NCI-H1436 (cell line): ENCODE measurements at regions not wholly inside any gene's neighbourhood (a gene's known extent, or its start where the extent isn't known, plus 50 kb on each side); places are given as distances from the start of the nearest gene placed in this dataset.
"Not testable (repeated sequence)": the region's sequence is repeated elsewhere in the genome, so short reads cannot be mapped to it uniquely, and the experiment has no call there.

Experiments
- DNase-seq: peaks from one replicate; lab custom pipeline; 2025; lab: John Stamatoyannopoulos, UW

DNA sequence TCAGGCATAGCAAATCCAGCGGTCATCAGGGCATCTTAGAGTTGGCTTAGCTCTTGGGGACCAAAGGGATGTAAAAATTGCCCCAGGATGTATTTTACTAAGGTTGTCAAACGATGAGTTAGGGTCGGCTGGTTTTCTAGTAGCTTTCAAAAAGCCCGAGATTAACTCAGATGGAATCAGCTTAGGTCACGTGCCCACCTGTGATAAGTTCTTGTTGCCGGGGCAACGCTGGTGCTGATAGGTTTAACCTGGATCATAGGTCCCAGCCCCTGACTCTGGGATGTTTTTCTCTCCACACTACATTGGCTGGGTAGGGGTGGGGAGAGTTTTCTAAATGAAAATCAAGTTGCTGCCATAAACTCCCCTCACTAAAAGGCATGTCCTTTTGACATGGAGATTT, 257.3 kb upstream of the SULF2 start:
- no peak for DNase-seq

DNA sequence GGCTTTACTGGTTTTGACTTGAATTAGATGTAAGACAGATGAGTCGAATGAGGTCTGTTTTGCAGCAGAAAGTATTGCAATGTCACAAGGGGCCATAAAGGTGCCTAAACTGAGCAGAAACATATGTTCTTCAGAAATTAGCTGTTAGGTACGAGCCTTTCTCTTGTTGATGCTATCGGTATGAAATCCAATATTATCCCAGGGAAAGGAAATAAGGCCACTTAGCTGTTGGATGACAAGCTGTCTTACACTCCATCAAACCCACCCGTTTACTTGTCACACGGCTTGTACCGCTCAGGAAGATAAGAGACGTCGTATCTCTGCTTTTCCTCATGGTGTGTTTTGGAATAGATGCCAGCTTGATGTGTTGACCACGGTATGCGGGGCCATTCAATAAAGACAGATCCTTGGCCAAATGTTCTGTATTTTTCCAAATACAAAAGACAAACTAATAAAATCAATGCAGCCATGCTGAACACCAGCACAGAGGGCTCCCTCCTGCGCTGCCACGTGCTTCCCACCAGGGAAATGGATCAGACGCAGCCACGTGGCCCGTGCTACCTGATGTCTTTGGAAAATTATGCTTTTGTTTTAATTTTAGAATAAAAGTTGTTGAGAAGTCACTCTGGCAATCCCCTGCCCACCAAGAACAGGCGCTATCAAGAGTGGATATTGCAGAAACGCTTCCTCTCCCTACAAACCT, 255.9 kb upstream of the SULF2 start:
- DNase-seq = no peak

DNA sequence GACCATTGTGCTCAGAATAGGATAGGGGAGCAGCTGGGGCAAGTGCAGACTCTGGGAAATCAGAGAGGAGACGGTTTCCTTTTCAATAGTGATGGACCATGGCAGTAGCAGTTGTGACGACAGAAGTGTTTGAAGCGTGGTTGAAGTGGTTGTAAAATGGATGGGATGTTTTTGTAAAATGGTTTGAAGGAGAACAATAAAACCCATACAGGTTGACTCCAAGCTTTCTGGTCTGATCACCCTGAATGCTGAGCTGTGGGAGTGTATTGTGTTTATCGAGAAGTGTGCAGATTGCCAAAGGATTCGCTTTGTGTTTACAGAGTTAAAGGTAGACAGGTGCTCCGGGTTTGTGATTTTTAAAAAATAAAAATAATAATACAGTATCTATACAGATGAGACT, 255.2 kb upstream of the SULF2 start:
- peak; percentile 14 for DNase-seq

DNA sequence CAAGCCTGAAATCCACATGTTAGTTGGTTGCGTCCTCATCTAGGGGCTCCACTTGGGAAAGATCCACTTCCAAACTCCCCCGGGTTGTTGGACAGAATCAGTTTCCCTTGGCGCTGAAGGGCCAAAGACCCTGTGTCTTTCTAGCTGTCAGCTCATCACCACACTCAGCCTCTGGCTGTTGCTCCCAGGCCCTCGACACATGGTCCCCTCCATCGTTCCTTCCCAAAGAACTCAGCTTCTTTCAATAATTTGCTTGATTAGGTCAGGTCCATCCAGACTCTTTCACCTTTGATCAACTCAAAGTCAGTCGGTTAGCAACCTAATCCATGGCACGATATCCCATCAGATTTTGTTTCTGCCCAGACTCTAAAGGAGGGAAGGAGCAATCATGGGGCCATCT, 254.8 kb upstream of the SULF2 start:
- DNase-seq = no peak

DNA sequence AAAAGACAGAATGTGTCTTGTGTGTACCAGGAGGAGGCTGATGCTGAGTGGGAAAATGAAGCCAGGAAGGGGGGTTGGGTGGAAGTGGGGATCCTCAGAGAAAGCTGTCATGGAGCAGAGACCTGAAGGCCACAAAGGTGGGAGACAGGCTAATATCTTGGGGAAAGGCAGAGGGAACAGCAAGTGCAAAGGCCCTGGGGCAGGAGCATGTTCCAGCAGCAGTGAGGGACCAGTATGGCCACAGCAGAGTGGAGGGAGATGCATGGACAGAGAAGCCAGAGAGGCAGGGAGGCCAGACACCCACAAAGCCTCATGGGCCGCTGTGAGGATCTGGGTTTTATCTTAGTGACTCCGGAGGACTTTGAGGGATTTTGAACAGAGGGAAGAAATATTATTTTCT, 254.2 kb upstream of the SULF2 start:
- DNase-seq = no peak

DNA sequence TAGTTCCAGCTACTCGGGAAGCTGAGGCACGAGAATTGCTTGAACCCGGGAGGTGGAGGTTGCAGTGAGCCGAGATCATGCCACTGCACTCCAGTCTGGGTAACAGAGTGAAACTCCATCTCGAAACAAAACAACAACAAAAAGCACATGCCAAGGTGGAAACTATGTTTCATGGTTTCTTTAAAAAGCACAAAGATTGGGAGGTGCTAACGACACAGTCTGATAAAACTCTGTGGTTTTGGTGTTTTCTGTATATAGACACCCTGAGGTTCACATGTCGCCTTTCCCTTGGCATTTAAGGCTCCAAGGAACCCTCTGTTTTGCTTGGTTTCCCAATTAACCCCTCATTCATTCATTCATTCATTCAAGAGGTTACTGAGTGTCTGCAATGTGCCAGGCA, 253.4 kb upstream of the SULF2 start:
- DNase-seq = no peak

DNA sequence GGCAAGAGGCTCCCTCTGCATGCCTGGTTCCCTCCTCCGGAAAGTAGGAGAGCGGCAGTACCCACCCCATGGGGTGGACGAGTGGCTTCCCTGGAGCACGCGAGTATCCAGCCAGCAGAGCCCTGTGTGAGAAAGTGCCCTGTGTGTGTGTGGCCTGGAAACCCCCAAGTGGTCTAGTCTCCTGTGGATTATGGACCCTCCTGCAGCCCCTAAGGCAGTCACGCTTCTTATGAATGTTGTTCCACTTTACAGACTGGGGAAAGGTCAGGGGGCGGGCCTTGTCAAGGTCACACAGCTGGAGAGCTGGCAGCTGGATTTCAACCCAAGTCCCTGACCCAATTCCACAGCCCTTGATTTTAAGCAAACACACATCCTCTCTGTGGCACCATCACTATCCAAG, 252.5 kb upstream of the SULF2 start:
- DNase-seq = not testable (repeated sequence)

DNA sequence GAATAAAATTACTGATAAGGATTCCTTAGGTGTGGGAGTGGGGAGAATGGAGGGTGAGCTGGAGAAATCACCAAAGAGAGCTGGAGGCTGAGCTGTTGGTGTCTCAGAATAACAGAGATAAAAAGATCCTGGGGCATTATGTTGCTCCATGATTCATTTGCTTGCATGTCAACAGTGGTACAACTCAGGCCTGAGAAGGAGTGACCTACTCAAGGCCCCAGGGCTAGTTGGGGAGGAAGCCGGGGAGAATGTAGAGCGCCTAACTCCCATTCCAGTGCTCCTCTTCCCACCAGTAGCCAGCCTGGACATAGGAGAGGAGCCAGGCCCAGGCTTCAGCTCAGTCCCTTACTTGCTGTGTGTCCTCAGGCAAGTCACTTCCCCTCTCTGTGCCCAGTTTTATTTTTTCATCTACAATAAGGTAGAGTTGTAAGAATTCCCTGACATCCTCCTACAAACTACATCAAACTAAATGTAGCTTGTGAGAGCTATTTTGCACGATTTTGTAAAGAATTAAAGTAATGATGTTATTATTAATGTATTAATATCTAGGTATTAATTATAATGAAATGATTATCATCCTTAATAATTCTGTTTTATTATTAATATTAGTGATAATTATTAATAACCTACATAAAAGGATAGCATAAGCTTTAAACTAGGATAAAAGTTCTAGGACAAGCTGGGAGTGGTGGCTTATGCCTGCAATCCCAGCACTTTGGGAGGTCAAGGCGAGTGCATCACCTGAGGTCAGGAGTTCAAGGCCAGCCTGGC, 250.9 kb upstream of the SULF2 start:
- DNase-seq = no peak

DNA sequence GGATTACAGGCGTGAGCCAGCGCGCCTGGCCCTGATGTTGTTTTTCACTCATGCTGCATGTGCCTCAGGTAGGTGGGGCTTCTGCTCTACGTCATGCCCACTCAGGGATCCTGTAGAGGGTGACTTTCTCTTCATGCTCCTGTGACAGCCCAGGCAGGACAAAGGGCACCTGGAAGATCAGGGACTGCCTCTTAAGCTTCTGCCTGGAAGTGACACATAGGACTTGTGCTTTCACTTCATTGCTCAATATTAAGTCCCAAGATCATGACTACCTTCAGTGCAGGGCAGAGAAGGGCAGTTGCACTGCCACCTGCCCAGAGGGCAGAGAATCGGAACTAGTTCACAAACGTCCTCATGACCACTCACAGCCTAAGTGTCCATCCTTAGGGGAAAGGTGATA, 249.5 kb upstream of the SULF2 start:
- DNase-seq = no peak

DNA sequence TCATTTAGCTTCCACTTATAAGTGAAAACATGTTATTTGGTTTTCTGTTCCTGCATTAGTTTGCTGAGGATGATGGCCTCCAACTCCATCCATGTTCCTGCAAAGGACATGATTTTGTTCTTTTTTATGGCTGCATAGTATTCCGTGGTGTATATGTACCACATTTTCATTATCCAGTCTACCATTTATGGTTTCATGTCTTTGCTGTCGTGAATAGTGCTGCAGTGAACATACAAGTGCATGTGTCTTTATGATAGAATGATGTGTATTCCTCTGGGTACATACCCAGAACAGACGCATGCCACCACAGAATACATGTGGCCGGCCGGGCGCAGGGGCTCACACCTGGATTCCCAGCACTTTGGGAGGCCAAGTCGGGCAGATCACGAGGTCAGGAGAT, 247.7 kb upstream of the SULF2 start:
- DNase-seq = not testable (repeated sequence)

DNA sequence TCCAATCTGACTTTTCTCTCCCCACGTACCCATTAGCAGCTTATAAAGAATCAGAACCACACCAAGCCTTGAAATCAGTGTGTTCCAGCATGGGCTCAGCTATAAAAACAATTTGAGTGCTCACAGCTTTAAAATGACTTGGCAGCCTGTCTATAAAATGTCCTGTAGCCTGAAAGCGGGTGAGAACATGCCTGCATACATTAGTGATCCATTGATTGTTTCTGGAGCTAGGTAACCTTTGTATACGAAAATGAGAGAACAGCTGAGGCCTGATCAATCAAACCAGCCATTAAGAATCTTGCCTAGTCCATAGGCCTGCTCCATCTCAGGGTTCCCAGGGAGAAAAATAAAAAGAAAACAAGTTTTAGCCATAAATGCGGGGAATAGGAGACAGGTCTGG, 245.8 kb upstream of the SULF2 start:
- DNase-seq = no peak

DNA sequence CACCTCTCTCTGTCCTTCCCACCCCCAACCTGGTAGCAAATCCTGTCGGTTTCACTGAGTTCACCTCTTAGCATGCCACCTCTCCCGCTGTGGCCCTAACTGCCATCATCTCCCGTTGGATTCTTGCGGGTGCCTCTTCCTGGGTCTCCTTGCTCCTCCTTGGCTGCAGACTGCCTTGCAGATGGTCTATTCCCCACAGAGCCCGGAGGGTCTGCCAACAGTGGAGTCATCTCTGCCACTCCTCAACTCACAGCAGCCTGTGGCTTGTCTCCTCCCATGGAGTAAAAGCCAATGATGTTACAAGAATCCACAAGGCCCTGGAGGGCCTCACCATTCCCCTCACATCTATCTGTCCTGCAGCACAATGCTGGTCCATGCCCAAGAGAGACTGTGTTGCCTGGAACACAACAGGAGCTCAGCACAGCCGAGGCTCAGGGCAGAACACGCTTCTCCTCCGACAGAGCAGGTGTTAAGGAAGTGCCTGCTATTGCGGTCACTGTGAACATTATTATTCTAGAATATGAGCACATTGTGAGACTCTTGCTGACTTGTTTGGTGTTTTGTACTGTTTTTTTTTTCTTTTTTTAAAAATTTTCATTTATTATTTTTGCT, 241.8 kb upstream of the SULF2 start:
- DNase-seq = no peak

DNA sequence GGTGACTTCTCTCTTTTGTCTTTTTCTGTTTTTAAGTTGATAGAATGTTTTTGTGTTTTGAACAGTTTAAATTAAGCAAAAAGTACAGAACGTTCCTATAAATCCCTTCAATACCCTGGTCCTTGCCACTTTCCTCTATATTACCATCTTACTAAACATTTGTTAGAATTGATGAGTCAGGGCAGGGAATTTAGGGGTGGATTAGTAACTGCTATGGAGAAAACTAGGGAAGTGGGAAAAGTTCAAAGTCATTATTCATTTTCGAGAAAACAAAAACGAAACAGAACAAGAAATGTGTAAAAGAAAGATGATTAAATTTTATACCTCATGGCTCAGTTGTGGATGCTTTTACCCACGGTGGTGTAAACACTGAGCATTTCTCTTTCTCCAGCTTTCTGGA, 240.4 kb upstream of the SULF2 start:
- no peak for DNase-seq

DNA sequence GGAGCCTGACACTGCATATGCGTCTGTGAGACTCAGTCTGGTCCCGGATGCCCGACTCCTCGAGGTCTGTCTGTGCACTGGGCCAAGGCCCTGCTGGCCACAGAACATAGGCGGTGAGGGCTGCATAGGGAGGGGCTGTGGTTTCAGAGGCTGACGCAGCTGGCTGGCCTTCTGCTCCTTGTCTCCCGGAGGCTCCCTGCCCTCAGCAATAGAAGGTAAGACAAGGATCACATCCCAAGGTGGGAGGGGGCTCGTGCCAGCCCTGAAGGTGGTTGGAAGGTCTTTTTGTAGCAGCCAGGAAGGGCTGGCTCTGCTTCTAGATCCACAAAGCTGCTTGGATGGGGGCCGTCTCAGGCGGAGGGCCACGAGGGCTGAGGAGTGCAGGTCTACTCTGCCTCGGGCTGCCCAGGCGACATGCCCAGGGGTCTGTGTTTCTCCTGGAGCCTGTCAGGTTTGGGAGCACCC, 239.8 kb upstream of the SULF2 start:
- DNase-seq = no peak

DNA sequence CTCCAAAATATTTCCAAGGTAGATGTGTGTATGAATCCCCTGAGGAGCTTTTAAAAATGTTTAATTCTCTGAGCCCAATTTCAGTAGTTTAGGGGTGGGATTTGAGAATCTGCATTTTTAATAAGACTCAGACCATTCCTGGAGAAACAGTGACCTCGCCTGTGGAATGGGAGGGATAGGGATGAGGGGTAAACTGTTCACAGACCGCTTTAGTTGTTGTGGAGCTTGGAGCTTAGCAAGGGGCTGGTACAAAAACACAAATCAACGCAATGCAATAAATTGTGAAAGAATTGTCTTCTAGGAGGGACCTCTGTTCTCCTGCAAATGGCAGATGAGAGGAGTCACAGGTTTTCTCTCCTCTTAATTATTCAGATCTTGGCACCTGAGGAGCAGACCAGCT, 239.3 kb upstream of the SULF2 start:
- DNase-seq = no peak

DNA sequence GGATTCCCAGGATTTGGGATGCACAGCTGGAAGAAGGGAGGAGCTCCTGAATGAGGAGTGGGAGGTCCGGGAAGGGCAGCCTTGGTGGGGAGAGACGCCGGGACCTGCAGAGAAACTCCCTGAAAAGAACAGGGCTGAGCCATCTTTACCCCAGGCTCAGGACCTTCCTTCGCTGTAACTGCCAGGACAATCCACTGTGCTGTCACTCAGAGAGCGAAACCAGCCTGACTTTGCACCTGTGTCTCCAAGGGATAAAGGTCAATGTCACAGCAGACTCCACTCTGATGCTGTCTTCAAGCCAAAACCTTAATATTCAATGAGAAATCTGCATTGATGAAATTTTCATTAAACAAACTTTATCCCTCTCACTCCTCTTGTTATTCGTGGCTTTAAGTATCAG, 235.4 kb upstream of the SULF2 start:
- not testable (repeated sequence) for DNase-seq

DNA sequence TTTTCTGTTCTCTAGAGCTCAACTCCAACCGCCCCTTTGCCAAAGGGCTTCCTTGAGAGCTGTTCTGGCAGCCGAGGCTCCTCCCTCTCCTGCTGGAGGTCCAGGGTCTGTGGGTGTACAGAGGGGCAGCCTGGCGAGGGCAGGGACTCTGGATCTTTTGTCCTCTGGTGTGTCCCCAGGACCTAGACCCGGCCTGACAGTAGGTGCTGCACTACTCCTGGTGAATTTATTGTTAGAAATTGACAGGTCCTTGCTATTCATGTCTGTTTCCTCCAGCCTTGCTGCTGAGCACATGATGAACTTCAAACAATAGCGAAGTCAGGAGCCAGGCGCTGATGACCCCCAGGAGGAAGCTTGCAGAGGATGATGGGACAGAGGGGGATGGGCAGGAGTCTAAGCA, 234.7 kb upstream of the SULF2 start:
- no peak for DNase-seq

DNA sequence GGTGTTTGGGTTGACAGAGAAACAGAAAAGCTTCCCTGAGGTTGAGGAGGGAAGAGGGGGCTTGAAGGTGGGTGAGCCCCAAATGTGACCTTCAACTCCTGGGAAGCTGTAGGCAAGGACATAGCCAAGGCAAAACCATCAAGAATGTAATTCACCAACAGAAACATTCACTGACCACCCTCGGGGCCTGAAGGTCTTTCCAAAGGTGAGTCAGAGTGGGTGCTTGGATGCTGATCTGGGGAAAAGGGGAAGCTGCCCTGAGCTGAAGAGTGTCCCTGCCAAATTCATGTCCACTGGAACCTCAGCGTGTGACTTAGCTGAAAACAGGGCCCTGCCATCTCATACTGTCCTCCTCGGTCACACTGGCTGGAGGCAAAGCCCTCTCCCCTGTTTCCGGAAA, 234.2 kb upstream of the SULF2 start:
- no peak for DNase-seq

DNA sequence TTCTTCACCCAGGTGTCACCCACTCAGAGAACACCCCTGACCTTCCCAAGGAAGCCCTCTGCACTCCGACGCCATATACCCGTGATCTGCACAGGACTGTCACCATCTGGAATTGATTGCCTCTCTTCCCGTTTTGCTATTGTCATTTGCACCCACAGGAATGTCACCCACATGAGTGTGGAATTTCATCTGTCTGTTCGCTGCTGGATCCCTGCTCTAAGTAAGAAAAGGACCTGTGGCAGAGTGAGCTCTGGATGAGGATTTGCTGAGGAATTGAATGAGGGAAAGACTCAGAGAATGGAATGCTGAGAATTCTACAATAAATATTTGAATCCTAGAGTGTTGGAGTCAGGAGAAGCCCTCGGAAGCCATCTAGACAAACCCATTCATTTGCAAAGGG, 233.6 kb upstream of the SULF2 start:
- DNase-seq = not testable (repeated sequence)

DNA sequence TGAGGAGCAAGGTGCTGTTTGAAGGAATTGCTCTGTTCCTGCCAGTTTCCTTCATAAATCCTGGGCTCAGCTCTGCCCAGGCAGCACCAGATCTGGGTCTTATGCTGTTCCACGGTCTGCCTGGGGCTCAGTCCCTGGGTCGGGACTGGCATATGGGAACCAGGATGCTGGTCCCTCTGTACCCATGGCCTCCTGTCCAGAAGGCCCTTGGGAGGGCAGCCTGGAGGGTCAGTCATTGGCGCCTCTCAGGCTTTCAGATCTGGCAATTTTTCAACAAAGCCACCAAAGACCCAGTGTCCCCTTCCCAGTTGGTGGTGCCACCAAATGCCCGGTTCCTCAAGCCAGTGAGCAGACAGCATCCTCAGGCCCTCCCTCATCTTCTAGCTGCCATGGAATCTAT, 232.7 kb upstream of the SULF2 start:
- no peak for DNase-seq

DNA sequence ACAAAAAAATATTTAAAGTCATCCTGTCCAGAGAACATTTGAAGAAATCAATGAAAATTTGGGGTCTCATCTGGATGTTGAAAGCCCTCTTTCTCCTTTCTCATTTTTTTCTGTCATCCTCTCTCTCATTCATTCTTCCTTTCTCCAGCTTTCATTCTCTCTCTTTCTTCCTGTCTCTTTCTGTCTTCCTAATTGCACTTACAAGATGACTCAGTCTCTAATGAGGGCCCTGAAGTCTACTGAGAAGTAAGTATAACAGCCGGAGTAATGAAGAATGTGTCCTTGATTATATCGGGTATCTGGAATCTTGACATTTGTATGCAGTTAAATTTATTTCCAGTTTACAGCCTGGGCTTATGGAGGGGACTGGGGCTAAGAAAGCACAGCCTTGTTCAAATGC, 232.2 kb upstream of the SULF2 start:
- DNase-seq = no peak

DNA sequence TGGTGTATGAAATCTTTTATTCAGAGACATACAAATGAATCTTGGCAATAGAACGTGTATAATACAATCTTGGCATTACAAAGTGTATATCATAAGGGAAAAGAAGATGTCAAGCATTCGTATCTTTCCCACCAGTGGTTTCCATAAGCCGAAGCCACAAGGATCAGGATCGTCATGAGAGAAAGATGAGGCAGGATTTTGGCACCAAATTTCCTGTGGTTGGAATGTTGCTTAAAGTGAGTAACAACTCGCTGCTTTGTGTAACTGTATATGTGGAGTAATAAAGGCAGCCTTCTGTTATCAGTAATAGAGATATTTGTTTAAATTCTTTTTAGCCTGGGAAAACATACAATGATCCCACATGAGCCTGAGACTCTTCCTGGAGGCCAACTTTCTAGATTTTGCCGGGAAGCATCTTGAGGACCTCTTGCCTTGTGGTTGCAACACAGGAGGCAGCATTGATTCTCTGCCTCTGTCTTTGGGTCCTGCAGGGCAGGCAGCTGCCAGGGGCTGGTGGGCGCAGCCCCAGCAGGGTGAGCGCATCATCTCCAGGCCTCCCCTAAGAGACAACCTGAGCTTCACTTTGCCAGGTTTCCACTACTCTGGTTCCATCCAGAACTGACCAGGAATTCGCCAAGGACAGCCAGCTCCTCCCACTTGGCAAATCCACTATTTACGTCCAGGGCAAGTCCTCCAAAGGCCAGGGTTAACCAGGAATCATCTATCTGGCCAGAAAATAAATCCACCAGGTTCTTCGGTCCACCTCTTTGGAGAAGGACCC, 230.9 kb upstream of the SULF2 start:
- no peak for DNase-seq
